ENCODE measurements at regions not wholly inside any gene's neighbourhood (a gene's known extent, or its start where the extent isn't known, plus 50 kb on each side); places are given as distances from the start of the nearest gene placed in this dataset.

DNA sequence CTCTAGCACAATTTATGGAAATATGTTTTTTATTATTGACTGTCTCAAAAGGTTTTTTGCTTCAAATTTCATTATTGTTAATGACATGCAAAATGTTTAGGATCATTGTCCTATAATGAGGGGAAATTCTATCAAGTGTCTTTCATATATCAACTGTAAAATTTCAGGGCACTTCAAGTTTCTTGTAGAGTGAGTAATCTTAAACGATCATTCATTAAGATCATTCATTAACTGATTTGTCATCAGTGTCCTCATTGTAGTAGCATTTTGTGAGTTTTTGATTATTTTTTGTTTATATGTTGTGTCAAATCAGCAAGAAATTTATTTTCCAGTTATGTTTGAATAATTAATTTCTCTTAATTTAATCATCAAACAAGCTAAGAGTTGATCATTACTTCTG, 111.8 kb upstream of the PRDX6 start:
- Histone ChIP-seq H2AFZ (replicated peaks; ENCODE audit: low read length, poor library complexity) (no peak overlapping the region), H2BK20ac (ENCODE audit: low read depth, low read length) (no peak overlapping the region), H3K23ac (ENCODE audit: low read depth, low read length) (no peak overlapping the region), H3K14ac (replicated peaks; ENCODE audit: low read depth, low read length) (no peak overlapping the region), H4K8ac (ENCODE audit: low read depth in 2 of 2, low read length in 2 of 2) (no peak overlapping the region), H3K18ac (ENCODE audit: low read depth, low read length) (no peak overlapping the region), H3K56ac (ENCODE audit: extremely low read depth, insufficient read depth, low read length) (no peak overlapping the region), H3K9ac (ENCODE audit: low read depth, low read length) (no peak overlapping the region), H2BK120ac (ENCODE audit: low read depth, low read length) (no peak overlapping the region), H2AK5ac (ENCODE audit: low read depth, low read length) (no peak overlapping the region), H4K5ac (ENCODE audit: low read depth, low read length) (no peak overlapping the region), H3K27me3 (ENCODE audit: control insufficient read depth, insufficient read depth, low read length) (no peaks in the 10 kb centered on the region), H3K4ac (ENCODE audit: low read depth, low read length) (no peak overlapping the region), H3K36me3 (ENCODE audit: control insufficient read depth, insufficient read depth, low read length) (no peaks in the 10 kb centered on the region), H4K91ac (ENCODE audit: insufficient read depth, low read depth, low read length) (no peak overlapping the region), H4K20me1 (ENCODE audit: insufficient read depth, low read length) (no peaks in the 10 kb centered on the region), H3K79me1 (ENCODE audit: low read depth in 1 of 2, low read length in 2 of 2) (no peaks in the 10 kb centered on the region), H3K4me3 (ENCODE audit: insufficient read depth, low read depth, low read length) (no peak overlapping the region), H2BK5ac (ENCODE audit: low read depth, low read length, poor library complexity, severe bottlenecking) (no peak overlapping the region), H2AK9ac (replicated peaks; ENCODE audit: low read depth, low read length, poor library complexity) (no peak overlapping the region), H3K9me3 (ENCODE audit: control insufficient read depth, insufficient read depth, low read length) (no peaks in the 10 kb centered on the region), H3K27ac (ENCODE audit: insufficient read depth, low read length) (no peak overlapping the region), H3K4me1 (ENCODE audit: control insufficient read depth, insufficient read depth, low read length) (no peaks in the 10 kb centered on the region), H2BK15ac (ENCODE audit: low read depth, low read length) (no peak overlapping the region), H3K4me2 (ENCODE audit: low read depth, low read length) (no peak overlapping the region), H3K9me1 (ENCODE audit: insufficient read depth, low read length) (no peaks in the 10 kb centered on the region)
- intact Hi-C loops (cut with micrococcal nuclease): no loop called here
- no peak for ATAC-seq (ENCODE audit: low read depth)
- WGBS, 2 experiments (ENCODE audit: extremely low coverage in 2 of 2, insufficient read length in 1 of 2): no CpG with 5 or more reads among the region's 1 CpG
- BruUV-seq (replicated peaks): no TSS peak
- TF ChIP-seq POLR2A (IDR thresholded peaks at IDR 0.05; ENCODE audit: low read depth, low read length) (no peak), SMC3 (IDR thresholded peaks at IDR 0.05; ENCODE audit: low read depth, low read length) (no peak)
- no peak for DNase-seq
- CTCF ChIA-PET: no interaction called here
- in situ Hi-C loops (cut with MboI; ENCODE audit: low sequenced_read_pairs): no loop called here
- dilution Hi-C loops (cut with HindIII; ENCODE audit: low sequenced_read_pairs, unreplicated experiment): no loop called here
- POLR2A ChIA-PET (ENCODE audit: unreplicated experiment): no interaction called here

Data from IMR-90 (cell line).